SK-N-MC (cell line): ENCODE measurements at regions not wholly inside any gene's neighbourhood (a gene's known extent, or its start where the extent isn't known, plus 50 kb on each side); places are given as distances from the start of the nearest gene placed in this dataset.
"Not testable (repeated sequence)": the region's sequence is repeated elsewhere in the genome, so short reads cannot be mapped to it uniquely, and the experiment has no call there.

Source experiments
- DNase-seq: peaks from one replicate; pipeline ENCODE4 v3.0.0-alpha.2; 2011; ENCODE audit warnings: low read depth, low spot score
- H3K27ac ChIP-seq: fragments of 200-600 bp; sonication (generic); 2 replicates; pipeline ENCODE4 v1.5.1; 2016; ENCODE audit warnings: mixed run types
- H3K36me3 ChIP-seq: fragments of 200-600 bp; sonication (generic); 2 replicates; pipeline ENCODE4 v1.6.1; 2017; ENCODE audit warnings: antibody characterized with exemption, low read length, mixed read lengths; ENCODE audit not compliant: insufficient read depth
- H3K4me3 ChIP-seq: fragments of 200-600 bp; sonication (generic); 2 replicates; pipeline ENCODE4 v1.5.1; 2016
- H3K9ac ChIP-seq: fragments of 200-600 bp; sonication (generic); 2 replicates; pipeline ENCODE4 v1.8.0; 2017; ENCODE audit warnings: mixed run types, mixed read lengths; ENCODE audit not compliant: insufficient read length
- H3K9me3 ChIP-seq: fragments of 200-600 bp; sonication (generic); 2 replicates; pipeline ENCODE4 v1.6.1; 2017; ENCODE audit warnings: low read depth, mild to moderate bottlenecking, antibody characterized with exemption, low read length, moderate library complexity, mixed read lengths
- EZH2 ChIP-seq: fragments of 200-600 bp; sonication (generic); IDR thresholded peaks from one replicate; pipeline ENCODE4 v1.6.1; 2017; ENCODE audit warnings: antibody characterized with exemption
- FOXP2 ChIP-seq: optimal IDR thresholded peaks from 2 replicates; pipeline ENCODE3; 2011; ENCODE audit warnings: mild to moderate bottlenecking, moderate library complexity; ENCODE audit not compliant: insufficient read depth; ENCODE audit errors: extremely low read length, control extremely low read depth
- POLR2AphosphoS5 ChIP-seq: IDR thresholded peaks from 2 replicates; pipeline ENCODE4 v1.6.1; 2012; ENCODE audit warnings: mild to moderate bottlenecking, low read depth, low read length, borderline replicate concordance

GRCh38 chr10:22784668-22785067, 70.3 kb upstream of the PIP4K2A start:
- no peak overlapping the region for H3K27ac ChIP-seq
- H3K9me3 ChIP-seq = no peaks in the 10 kb centered on the region
- H3K4me3 ChIP-seq = no peak overlapping the region
- no peaks in the 10 kb centered on the region for H3K36me3 ChIP-seq
- DNase-seq = no peak
- H3K9ac ChIP-seq = no peak overlapping the region
- no peak for TF ChIP-seq POLR2AphosphoS5
- no peak for TF ChIP-seq EZH2

- H3K9me3 ChIP-seq = no peaks in the 10 kb centered on the region
- H3K9ac ChIP-seq = no peak overlapping the region
- no peak overlapping the region for H3K4me3 ChIP-seq
- no peaks in the 10 kb centered on the region for H3K36me3 ChIP-seq
- H3K27ac ChIP-seq = no peak overlapping the region
- no peak for DNase-seq
- no peak for TF ChIP-seq FOXP2
- no peak for TF ChIP-seq POLR2AphosphoS5
- TF ChIP-seq EZH2 = no peak
Measured at GRCh38 chr10:22783807-22784206, 69.4 kb upstream of the PIP4K2A start.

DNA sequence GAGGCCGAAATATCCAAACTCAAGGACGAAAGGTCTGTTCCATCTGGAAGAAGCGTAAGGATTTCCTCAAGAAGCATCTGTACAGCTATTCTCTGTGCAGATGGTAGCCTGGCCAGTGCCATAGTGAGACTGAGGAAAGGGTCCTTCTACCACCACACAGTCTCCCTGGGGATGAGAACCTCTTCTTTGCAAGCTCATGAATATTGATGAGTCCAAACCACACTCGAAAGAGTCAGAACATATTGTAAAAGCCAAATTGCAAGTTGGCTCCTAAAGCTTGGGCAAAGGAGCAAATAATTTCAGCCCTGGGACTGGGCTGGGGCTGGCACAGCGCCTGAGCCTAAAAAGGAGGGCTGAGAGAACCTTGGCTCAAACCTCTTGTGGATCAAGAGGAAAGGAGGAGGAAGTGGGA, 66.1 kb upstream of the PIP4K2A start:
- H3K27ac ChIP-seq = no peak overlapping the region
- H3K4me3 ChIP-seq = no peak overlapping the region
- TF ChIP-seq POLR2AphosphoS5 (no peak), EZH2 (no peak), FOXP2 (no peak)
- no peaks in the 10 kb centered on the region for H3K9me3 ChIP-seq
- no peaks in the 10 kb centered on the region for H3K36me3 ChIP-seq
- H3K9ac ChIP-seq = no peak overlapping the region
- no peak for DNase-seq

DNA sequence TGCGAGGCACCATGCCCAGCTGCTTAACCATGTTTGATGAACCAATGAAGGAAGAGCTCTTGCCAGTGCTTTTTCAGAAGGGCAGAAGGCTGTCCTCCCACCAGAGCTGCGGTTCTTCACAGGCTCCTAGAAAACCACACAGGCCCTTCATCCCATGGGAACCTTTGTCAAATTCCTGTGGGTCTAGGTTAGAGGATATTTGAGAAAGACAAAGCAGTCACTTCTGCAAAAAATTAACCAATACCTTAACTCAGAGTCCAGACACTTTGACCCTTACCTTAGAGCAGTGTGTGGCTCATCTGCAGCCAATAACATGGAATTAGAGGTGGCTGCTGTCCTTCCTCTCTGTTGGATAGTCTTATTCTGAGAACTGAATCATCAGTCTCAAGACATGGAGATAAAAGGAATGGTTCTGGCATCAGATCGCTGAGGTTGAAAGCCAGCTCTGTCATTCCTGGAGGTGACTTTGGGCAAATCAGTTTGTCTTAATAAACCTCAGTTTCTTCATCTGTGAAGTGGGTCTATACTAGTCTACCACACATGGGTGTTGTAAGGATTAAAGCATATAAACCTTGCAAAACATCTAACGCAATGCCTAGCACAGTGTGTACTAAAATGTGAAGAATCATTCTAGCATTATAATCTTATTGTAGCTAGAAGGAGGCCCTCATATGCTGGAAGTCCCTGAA, 65.1 kb upstream of the PIP4K2A start:
- Histone ChIP-seq H3K27ac (no peak overlapping the region), H3K36me3 (no peaks in the 10 kb centered on the region), H3K4me3 (no peak overlapping the region), H3K9me3 (no peaks in the 10 kb centered on the region), H3K9ac (no peak overlapping the region)
- DNase-seq = no peak
- TF ChIP-seq POLR2AphosphoS5 (no peak), FOXP2 (no peak), EZH2 (no peak)

GRCh38 chr10:22774102-22774501, 59.7 kb upstream of the PIP4K2A start:
- Histone ChIP-seq H3K36me3 (no peaks in the 10 kb centered on the region), H3K9me3 (no peaks in the 10 kb centered on the region), H3K4me3 (no peak overlapping the region), H3K27ac (no peak overlapping the region), H3K9ac (no peak overlapping the region)
- no peak for DNase-seq
- no peak for TF ChIP-seq POLR2AphosphoS5
- TF ChIP-seq EZH2 = no peak
- no peak for TF ChIP-seq FOXP2

DNA sequence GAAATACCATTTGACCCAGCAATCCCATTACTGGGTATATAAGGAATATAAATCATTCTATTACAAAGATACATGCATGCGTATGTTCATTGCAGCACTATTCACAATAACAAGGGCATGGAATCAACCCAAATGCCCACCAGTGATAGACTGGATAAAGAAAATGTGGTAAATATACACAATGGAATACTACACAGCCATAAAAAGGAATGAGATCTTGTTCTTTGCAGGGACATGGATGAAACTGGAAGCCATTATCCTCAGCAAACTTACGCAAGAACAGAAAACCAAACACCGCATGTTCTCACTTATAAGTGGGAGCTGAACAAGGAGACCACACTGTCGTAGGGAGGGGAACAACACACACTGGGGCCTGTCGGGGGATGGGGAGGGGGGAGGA, 57.3 kb upstream of the PIP4K2A start:
- not testable (repeated sequence) for H3K4me3 ChIP-seq, H3K27ac ChIP-seq, H3K9me3 ChIP-seq, H3K36me3 ChIP-seq, DNase-seq, H3K9ac ChIP-seq

- H3K27ac ChIP-seq = no peak overlapping the region
- no peaks in the 10 kb centered on the region for H3K9me3 ChIP-seq
- no peak for DNase-seq
- H3K9ac ChIP-seq = no peak overlapping the region
- no peak for TF ChIP-seq EZH2
- no peak for TF ChIP-seq FOXP2
- no peak for TF ChIP-seq POLR2AphosphoS5
- no peak overlapping the region for H3K4me3 ChIP-seq
- no peaks in the 10 kb centered on the region for H3K36me3 ChIP-seq
Measured at GRCh38 chr10:22770270-22770669, 55.9 kb upstream of the PIP4K2A start.

GRCh38 chr10:22767859-22768258, 53.5 kb upstream of the PIP4K2A start:
- Histone ChIP-seq H3K9me3 (no peaks in the 10 kb centered on the region), H3K27ac (no peak overlapping the region), H3K9ac (no peak overlapping the region), H3K36me3 (no peaks in the 10 kb centered on the region), H3K4me3 (no peak overlapping the region)
- no peak for TF ChIP-seq POLR2AphosphoS5
- no peak for TF ChIP-seq FOXP2
- TF ChIP-seq EZH2 = no peak
- DNase-seq = no peak

- no peak overlapping the region for H3K9ac ChIP-seq
- no peaks in the 10 kb centered on the region for H3K36me3 ChIP-seq
- H3K27ac ChIP-seq = no peak overlapping the region
- no peak for TF ChIP-seq FOXP2
- TF ChIP-seq EZH2 = no peak
- TF ChIP-seq POLR2AphosphoS5 = no peak
- no peak for DNase-seq
- no peak overlapping the region for H3K4me3 ChIP-seq
- no peaks in the 10 kb centered on the region for H3K9me3 ChIP-seq
Measured at GRCh38 chr10:22766693-22767092, 52.3 kb upstream of the PIP4K2A start.
